GM12874 (cell line): ENCODE measurements at regions not wholly inside any gene's neighbourhood (a gene's known extent, or its start where the extent isn't known, plus 50 kb on each side); places are given as distances from the start of the nearest gene placed in this dataset.

ENCODE experiments used
- TF ChIP-seq, protein P1 (sequence below): IDR thresholded peaks from 2 replicates; pipeline ENCODE4 v1.5.1; 2011; ENCODE audit warnings: low read depth, mild to moderate bottlenecking, control low read depth, low read length, moderate library complexity; ENCODE audit not compliant: insufficient read depth

DNA sequence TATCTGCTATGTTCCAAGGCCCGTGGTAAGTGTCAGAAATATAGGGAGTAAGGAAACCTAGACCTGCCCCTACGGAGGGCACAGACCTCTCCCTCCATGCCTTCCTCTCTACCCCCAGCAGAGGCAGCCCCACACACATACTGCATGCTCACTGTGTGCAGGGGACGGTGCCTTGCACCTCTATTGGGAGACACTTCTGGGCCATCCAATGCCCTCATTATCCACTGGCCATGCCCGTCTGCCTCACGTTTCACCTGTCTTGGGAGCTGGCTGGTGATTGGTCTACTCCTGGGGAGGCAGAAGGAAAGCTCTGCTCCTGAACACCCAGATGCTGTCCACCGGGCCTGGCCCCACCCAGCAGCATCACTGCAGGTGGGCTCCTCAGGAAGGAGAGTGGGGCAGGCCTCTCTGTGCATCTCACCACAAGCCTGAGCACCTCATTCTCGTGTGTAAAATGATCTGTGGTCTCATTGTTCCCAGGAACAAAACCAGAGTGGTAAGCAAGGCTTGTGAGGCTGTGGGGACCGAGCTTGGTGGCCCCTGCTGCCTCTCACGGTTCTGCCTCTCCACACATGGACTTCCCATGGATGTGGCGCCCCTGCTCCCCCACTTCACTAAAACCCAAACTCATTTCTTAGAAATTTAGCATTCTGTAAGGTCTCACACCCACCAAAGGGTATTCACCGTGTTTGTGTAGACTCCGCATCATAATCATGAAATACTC, 312.5 kb upstream of the HS6ST1 start:
- TF ChIP-seq, protein P1, sequence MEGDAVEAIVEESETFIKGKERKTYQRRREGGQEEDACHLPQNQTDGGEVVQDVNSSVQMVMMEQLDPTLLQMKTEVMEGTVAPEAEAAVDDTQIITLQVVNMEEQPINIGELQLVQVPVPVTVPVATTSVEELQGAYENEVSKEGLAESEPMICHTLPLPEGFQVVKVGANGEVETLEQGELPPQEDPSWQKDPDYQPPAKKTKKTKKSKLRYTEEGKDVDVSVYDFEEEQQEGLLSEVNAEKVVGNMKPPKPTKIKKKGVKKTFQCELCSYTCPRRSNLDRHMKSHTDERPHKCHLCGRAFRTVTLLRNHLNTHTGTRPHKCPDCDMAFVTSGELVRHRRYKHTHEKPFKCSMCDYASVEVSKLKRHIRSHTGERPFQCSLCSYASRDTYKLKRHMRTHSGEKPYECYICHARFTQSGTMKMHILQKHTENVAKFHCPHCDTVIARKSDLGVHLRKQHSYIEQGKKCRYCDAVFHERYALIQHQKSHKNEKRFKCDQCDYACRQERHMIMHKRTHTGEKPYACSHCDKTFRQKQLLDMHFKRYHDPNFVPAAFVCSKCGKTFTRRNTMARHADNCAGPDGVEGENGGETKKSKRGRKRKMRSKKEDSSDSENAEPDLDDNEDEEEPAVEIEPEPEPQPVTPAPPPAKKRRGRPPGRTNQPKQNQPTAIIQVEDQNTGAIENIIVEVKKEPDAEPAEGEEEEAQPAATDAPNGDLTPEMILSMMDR: no peak

DNA sequence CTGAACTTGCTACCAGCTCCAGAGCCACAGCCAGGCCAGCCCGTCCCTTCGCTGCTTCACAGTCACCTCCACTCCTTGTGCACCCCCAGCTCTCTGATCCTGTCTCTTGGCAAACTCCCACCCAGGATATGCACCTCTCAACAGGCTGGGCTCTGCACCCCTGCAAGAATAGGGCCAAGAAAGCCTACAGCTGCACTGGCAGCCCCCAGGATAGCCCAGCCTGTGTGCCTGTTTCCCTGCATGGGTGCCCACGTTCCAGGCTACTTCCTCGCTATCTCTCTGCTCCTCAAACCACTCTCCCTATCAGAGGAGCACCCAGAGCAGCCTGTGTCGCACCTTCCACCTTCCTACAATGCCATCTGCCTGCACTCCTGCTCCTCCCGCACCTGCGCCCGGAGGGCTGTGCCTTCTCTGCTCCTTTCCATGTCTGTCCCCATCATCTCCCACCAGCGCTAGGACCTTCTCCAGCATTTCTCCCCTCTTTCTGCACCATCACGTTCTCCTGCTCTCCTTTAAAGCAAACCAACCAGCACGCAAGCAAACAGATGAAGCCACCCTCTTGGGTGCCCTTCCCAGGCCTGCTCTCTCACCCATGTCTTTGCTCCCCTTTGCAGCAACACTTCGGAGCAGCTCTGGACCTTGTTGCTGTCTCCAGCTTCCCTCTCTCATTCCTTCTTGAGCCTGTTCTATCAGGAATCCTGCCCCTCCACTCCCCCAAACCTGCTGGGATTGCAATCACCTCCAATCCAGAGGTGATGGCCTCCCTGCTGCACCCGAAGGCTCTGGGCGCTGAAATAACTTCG, 313.2 kb upstream of the HS6ST1 start:
- TF ChIP-seq, protein P1: no peak

- TF ChIP-seq, protein P1: no peak
Measured at GRCh38 chr2:128632501-128632800, 313.8 kb upstream of the HS6ST1 start.

DNA sequence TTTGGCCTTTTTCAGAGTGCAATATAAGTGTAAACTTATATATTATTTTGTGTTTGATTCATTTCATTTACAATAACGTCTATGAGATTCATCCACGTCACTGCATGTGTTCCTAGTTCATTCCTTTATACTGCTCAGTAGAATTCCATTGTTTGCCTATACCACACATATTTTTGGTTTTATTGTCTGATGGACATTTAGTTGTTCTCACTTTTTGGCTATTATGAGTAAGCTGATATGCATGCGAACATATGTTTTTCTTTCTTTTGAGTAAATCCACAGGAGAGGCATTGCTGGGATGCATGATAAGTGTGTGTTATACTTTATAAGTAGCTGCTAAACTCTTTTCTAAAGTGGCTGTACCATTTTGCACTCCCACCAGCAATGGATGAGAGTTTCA, 314.8 kb upstream of the HS6ST1 start:
- TF ChIP-seq, protein P1: no peak

- TF ChIP-seq, protein P1: no peak
Measured at GRCh38 chr2:128635361-128635900, 316.8 kb upstream of the HS6ST1 start.

DNA sequence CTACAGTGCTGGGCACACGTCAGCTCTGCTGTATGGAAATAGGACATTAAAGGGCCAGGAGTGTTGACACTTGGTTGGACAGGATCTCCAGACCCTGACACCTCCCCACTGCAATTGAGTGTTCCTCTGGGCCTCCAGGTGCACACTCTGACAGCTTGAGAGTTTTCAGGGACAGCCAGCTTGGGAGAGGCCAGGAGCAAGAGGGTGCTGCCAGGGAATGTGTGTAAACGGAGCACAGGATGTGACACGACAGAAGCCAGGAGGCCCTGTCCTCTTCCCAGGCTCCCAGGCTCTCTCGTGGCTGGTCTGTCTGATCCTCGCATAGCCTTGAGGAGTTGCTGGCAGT, 318.1 kb upstream of the HS6ST1 start:
- TF ChIP-seq, protein P1: no peak

DNA sequence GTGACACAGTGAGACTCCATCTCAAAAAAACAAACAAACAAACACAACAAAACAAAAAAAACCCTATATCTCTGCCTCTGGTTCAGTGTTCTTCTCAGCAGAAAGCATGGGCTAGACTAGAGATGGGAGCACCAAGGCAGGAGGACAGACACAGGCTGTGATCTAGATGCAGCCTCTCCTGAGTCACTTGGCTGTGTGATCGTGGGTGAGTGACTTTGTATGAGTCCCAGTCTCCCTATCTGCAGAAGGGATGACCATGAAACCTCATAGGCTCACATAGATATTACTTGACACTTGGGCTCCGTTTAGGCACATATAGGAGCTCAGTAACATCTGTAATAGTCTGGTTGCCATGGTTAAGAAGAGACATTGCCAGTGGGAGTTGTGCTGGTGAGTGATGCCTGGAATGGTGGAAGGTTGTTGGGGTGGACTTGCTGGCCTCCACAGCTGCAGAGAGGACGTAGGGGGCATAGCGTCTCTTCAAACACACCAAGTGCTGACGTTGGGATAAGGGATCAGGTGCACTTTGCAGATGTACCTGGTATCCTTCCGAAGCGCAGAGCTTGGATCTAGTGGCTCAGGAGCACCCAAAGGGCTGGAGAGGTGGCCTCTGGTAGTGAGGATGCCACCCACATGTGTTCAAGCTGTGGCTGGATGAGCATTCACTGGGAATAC, 318.9 kb upstream of the HS6ST1 start:
- TF ChIP-seq, protein P1: no peak
